Naive thymus-derived CD8-positive, alpha-beta T cell (primary cell): ENCODE measurements at regions not wholly inside any gene's neighbourhood (a gene's known extent, or its start where the extent isn't known, plus 50 kb on each side); places are given as distances from the start of the nearest gene placed in this dataset.

Experiments
- ATAC-seq, 2 donors: fragments of 150-1000 bp; cut with Tn5 transposase in 1 of 2; sonication (Bioruptor Pico), chemical (Tn5 transposase) in 1 of 2; 1 replicate in 1 of 2; 2 replicates in 1 of 2; pipeline ENCODE4 v1.10.0; 2021; ENCODE audit warnings: mild to moderate bottlenecking in 2 of 2, moderate library complexity in 2 of 2
- POLR2A ChIA-PET: fragments of 350-600 bp; sonication (Branson Sonifier 250); formaldehyde crosslinking; loops from one replicate; lab custom pipeline; 2021; ENCODE audit warnings: antibody characterized with exemption; lab: Charles Lee
- DNase-seq, 10 donors: peaks; one replicate each; pipeline versions ENCODE4 v3.0.0 to v3.0.0-alpha.2; 2020 to 2022
- H3K27ac Mint-ChIP-seq, 10 donors: one replicate each; pipeline ENCODE4 v1.8.0; 2020 to 2022; ENCODE audit warnings: mild to moderate bottlenecking in 10 of 10, mixed read lengths in 10 of 10, moderate library complexity in 4 of 10, inconsistent platforms in 1 of 10
- H3K27me3 Mint-ChIP-seq, 5 donors: one replicate each; pipeline ENCODE4 v1.8.0; 2021 to 2022; ENCODE audit warnings: mixed read lengths in 5 of 5
- H3K36me3 Mint-ChIP-seq, 3 donors: one replicate each; pipeline ENCODE4 v1.8.0; 2020 to 2022; ENCODE audit warnings: mixed read lengths in 3 of 3, mild to moderate bottlenecking in 2 of 3, inconsistent platforms in 1 of 3
- H3K4me1 Mint-ChIP-seq, 4 donors: one replicate each; pipeline ENCODE4 v1.8.0; 2021 to 2022; ENCODE audit warnings: mixed read lengths in 4 of 4
- H3K4me3 Mint-ChIP-seq, 10 donors: one replicate each; pipeline ENCODE4 v1.8.0; 2020 to 2022; ENCODE audit warnings: mild to moderate bottlenecking in 10 of 10, mixed read lengths in 10 of 10, moderate library complexity in 6 of 10, inconsistent platforms in 1 of 10
- H3K9me3 Mint-ChIP-seq, 9 donors: one replicate each; pipeline ENCODE4 v1.8.0; 2020 to 2022; ENCODE audit warnings: mixed read lengths in 9 of 9, mild to moderate bottlenecking in 3 of 9, inconsistent platforms in 1 of 9, moderate library complexity in 1 of 9

- Mint-ChIP-seq H3K4me3 (peak overlapping the region in 1 of 10 donors; percentile 34), H3K27me3 (peaks cover 20 to 47% (median 33%) of the 10 kb centered on the region in 5 donors)
- ATAC-seq = no peak
These were observed 73.6 kb upstream of the FAM20C start for GRCh38 chr7:118615-119391.

GRCh38 chr7:119392-120163 lies 72.8 kb upstream of the FAM20C start:
- peaks cover 0 to 5% (median 2%) of the 10 kb centered on the region in 9 donors for H3K9me3 Mint-ChIP-seq
- ATAC-seq (no peak), DNase-seq (no peak)
- peaks cover 0 to 3% (median 0%) of the 10 kb centered on the region in 3 donors for H3K36me3 Mint-ChIP-seq
- H3K4me1 Mint-ChIP-seq = peaks cover 0 to 6% (median 2%) of the 10 kb centered on the region in 4 donors
- H3K27me3 Mint-ChIP-seq = peaks cover 13 to 39% (median 25%) of the 10 kb centered on the region in 5 donors
- POLR2A ChIA-PET = no interaction called here
- no peak overlapping the region for H3K4me3 Mint-ChIP-seq
- no peak overlapping the region for H3K27ac Mint-ChIP-seq

More at GRCh38 chr7:118615-119391, 73.6 kb upstream of the FAM20C start:
- POLR2A ChIA-PET = no interaction called here
- Mint-ChIP-seq H3K27ac (no peak overlapping the region), H3K4me1 (peaks cover 0 to 6% (median 2%) of the 10 kb centered on the region in 4 donors), H3K9me3 (peaks cover 3 to 12% (median 7%) of the 10 kb centered on the region in 9 donors), H3K36me3 (peaks cover 0 to 11% (median 3%) of the 10 kb centered on the region in 3 donors)
- DNase-seq = no peak

GRCh38 chr7:120164-120991 lies 72.0 kb upstream of the FAM20C start:
- POLR2A ChIA-PET = no interaction called here
- Mint-ChIP-seq H3K27ac (no peak overlapping the region), H3K4me3 (no peak overlapping the region), H3K27me3 (peaks cover 10 to 32% (median 22%) of the 10 kb centered on the region in 5 donors), H3K9me3 (peaks cover 0 to 2% (median 0%) of the 10 kb centered on the region in 9 donors), H3K4me1 (peaks cover 0 to 6% (median 2%) of the 10 kb centered on the region in 4 donors), H3K36me3 (no peaks in the 10 kb centered on the region)
- DNase-seq (no peak), ATAC-seq (no peak)

GRCh38 chr7:121002-121785 lies 71.2 kb upstream of the FAM20C start:
- Mint-ChIP-seq H3K36me3 (no peaks in the 10 kb centered on the region), H3K27me3 (peaks cover 6 to 24% (median 17%) of the 10 kb centered on the region in 5 donors), H3K9me3 (peaks cover 0 to 2% (median 0%) of the 10 kb centered on the region in 9 donors), H3K4me3 (no peak overlapping the region), H3K27ac (peak overlapping the region in 1 of 10 donors; percentile 77), H3K4me1 (peaks cover 0 to 6% (median 2%) of the 10 kb centered on the region in 4 donors)
- ATAC-seq (no peak), DNase-seq (no peak)
- POLR2A ChIA-PET = no interaction called here

GRCh38 chr7:123237-123636 lies 69.1 kb upstream of the FAM20C start:
- ATAC-seq = no peak
- H3K36me3 Mint-ChIP-seq = no peaks in the 10 kb centered on the region
- no peak overlapping the region for H3K27ac Mint-ChIP-seq
- peaks cover 0 to 6% (median 2%) of the 10 kb centered on the region in 4 donors for H3K4me1 Mint-ChIP-seq
- POLR2A ChIA-PET = no interaction called here
- peaks cover 2 to 10% (median 8%) of the 10 kb centered on the region in 5 donors for H3K27me3 Mint-ChIP-seq
- DNase-seq = no peak
- no peak overlapping the region for H3K4me3 Mint-ChIP-seq
- no peaks in the 10 kb centered on the region for H3K9me3 Mint-ChIP-seq

- no peaks in the 10 kb centered on the region for H3K9me3 Mint-ChIP-seq
- no peaks in the 10 kb centered on the region for H3K36me3 Mint-ChIP-seq
- H3K27me3 Mint-ChIP-seq = peaks cover 0 to 1% (median 0%) of the 10 kb centered on the region in 5 donors
- POLR2A ChIA-PET = no interaction called here
- no peak for DNase-seq
- peak overlapping the region in 1 of 10 donors; percentile 34 for H3K27ac Mint-ChIP-seq
- no peak overlapping the region for H3K4me3 Mint-ChIP-seq
- H3K4me1 Mint-ChIP-seq = no peaks in the 10 kb centered on the region
- ATAC-seq = no peak
These were observed 68.0 kb upstream of the FAM20C start for GRCh38 chr7:124130-124949.

- peaks cover 0 to 5% (median 0%) of the 10 kb centered on the region in 4 donors for H3K4me1 Mint-ChIP-seq
- DNase-seq = no peak
- no peak overlapping the region for H3K4me3 Mint-ChIP-seq
- peaks cover 0 to 1% (median 0%) of the 10 kb centered on the region in 5 donors for H3K27me3 Mint-ChIP-seq
- H3K27ac Mint-ChIP-seq = no peak overlapping the region
- POLR2A ChIA-PET = interaction anchor here (0.7 kb wide), 1 partner anchor 25 kb away, joined by 3 read pairs; no protein-coding TSS in a partner anchor
- H3K9me3 Mint-ChIP-seq = no peaks in the 10 kb centered on the region
- ATAC-seq = no peak
- no peaks in the 10 kb centered on the region for H3K36me3 Mint-ChIP-seq
These were observed 67.3 kb upstream of the FAM20C start for GRCh38 chr7:125061-125475.

GRCh38 chr7:125661-126060 lies 66.7 kb upstream of the FAM20C start:
- POLR2A ChIA-PET = interaction anchor here (0.7 kb wide), 1 partner anchor 24 kb away, joined by 3 read pairs; no protein-coding TSS in a partner anchor
- Mint-ChIP-seq H3K9me3 (no peaks in the 10 kb centered on the region), H3K27me3 (peaks cover 0 to 1% (median 0%) of the 10 kb centered on the region in 5 donors), H3K36me3 (no peaks in the 10 kb centered on the region), H3K27ac (no peak overlapping the region), H3K4me1 (peaks cover 0 to 5% (median 0%) of the 10 kb centered on the region in 4 donors), H3K4me3 (no peak overlapping the region)
- ATAC-seq (no peak), DNase-seq (no peak)

- Mint-ChIP-seq H3K36me3 (no peaks in the 10 kb centered on the region), H3K27me3 (peaks cover 0 to 1% (median 0%) of the 10 kb centered on the region in 5 donors), H3K9me3 (no peaks in the 10 kb centered on the region), H3K4me1 (peaks cover 0 to 5% (median 0%) of the 10 kb centered on the region in 4 donors), H3K4me3 (no peak overlapping the region), H3K27ac (no peak overlapping the region)
- ATAC-seq (no peak), DNase-seq (no peak)
- POLR2A ChIA-PET = no interaction called here
These were observed 66.0 kb upstream of the FAM20C start for GRCh38 chr7:126368-126767.

- POLR2A ChIA-PET = interaction anchor here (1.3 kb wide), 1 partner anchor 23 kb away, joined by 4 read pairs; no protein-coding TSS in a partner anchor
- Mint-ChIP-seq H3K36me3 (no peaks in the 10 kb centered on the region), H3K9me3 (no peaks in the 10 kb centered on the region), H3K4me3 (no peak overlapping the region), H3K4me1 (peaks cover 0 to 5% (median 0%) of the 10 kb centered on the region in 4 donors), H3K27me3 (peaks cover 0 to 1% (median 0%) of the 10 kb centered on the region in 5 donors), H3K27ac (no peak overlapping the region)
- no peak for DNase-seq
- no peak for ATAC-seq
These were observed 65.2 kb upstream of the FAM20C start for GRCh38 chr7:127064-127598.
